ENCODE measurements at regions not wholly inside any gene's neighbourhood (a gene's known extent, or its start where the extent isn't known, plus 50 kb on each side); places are given as distances from the start of the nearest gene placed in this dataset.
"Not testable (repeated sequence)": the region's sequence is repeated elsewhere in the genome, so short reads cannot be mapped to it uniquely, and the experiment has no call there.

DNA sequence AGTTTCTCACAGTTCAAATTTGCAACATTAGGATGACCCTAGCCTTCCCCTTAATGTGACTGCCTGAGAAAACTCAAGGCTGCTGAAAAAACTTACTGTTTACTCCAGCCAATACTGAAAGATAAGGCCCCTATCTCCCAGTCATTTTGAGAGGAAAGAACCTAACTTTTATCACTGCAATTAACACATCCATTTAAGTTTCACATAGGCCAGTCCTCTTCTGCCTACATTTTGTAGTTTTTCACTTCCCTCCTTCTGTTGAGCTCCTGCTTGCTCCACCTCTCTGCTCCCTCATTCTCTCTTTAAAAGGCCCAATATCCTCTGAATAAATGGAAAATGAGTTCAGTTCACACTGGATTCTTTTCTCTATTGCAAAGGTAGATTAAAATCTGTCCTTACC, 1996.2 kb upstream of the FLRT2 start:
- DNase-seq: no peak

DNA sequence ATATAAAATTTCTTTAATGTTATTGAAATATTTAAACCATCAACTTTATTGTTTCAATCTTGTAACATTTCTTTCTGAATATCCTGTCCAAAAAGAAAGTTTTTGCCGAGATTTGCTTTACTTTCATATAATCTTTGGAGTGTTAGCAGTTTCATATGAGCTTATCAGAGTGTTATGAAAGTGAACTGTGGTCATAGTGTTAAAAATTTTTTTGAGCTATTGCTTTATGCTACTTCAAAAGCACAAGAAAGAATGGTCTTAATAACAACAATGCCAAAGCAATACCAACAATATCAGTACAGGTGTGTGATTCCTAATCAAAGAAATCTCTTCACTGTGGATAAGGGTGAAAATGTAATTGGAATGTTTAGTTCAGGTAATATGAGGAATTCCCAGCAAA, 1994.9 kb upstream of the FLRT2 start:
- no peak for DNase-seq

DNA sequence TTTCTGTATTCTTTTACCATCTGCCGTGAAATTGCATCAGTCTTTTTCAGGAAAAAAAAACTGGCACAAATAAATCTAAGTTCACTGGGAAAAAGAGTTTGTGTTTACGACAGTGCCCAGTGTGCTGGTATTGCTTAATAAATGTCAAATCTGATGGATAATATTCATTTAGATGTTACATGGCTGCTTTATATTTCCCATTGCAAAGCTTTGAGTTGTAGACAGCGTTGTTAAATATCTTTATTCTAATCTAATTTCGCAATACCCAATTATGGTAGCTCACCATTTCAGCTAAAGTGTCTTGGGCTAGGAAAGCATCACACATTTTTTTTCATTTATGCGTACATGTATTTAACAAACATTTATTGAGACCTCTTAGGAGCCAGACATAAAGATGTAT, 1994.5 kb upstream of the FLRT2 start:
- DNase-seq: no peak

DNA sequence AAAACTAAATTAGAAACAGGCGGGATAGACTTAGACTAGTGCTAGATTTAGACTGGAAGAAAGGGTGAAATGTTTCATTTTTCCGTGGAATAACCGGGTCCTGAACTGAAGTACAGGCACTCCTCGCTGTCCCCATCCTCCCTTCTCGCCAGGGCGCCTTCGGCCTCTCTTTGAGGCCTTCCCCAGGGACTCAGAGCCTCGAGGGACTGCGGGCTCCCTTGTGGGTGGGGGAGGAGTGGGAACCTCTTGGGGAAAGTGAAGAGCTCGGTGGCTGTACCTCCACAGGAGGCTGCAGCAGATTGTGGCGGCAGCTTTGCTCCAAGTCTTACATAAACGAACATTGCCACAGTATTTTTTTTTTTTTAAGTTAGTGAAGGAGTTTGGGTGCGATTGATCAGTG, 1988.8 kb upstream of the FLRT2 start:
- DNase-seq: no peak

DNA sequence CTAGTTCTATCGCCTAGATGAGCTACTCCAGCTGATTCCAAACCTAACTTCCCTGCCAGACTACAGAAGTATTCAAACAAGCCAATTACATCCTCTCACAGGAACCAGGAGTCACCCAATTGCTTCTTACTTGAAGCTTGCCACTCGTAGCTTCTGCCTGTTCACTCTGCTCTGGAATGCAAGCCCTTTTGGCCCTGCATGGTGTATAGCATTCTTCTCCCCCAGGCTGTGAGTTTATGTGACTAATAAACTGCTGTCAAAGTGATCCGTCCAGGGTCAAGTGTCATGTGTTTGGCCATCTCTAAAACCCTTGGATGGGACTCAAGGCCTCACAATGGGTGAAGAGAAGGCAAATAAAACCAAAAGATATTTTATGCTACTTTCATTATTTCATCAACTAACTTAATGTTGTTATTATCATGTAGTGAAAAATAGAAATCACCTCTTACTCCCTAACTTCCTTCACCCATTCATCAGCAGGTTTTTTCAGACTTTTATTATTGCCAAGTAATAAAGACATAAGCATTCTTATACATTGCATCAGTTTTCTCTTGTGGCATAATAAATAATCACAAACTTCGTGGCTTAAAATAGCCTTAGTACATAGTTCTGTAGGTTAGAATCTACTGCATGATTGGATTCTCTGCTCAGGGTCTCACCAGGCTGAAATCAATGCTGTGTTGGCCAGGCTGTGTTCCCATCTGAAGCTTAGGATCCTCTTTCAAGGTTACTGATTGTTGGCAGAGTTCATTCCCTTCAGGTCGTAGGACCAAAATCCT, 1981.7 kb upstream of the FLRT2 start:
- DNase-seq: peak; percentile 12

DNA sequence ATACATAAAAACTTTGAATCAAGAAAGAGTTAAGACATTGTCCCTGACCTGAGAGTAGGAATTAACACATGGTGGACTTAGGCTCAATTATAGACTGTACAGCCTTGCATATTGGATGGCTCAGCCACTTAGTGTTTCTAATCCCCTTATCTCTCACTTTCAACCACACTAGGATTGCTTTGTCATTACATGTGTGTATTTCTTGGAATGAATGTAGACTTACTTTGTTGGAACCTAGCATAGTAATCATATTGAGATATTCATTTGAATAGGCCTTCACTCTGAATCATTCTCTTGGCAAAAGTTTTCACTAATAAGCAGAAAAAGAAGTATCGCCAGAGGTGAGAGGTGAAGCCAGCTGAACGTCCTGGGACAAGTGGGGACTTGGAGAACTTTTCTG, 1973.9 kb upstream of the FLRT2 start:
- DNase-seq: no peak

DNA sequence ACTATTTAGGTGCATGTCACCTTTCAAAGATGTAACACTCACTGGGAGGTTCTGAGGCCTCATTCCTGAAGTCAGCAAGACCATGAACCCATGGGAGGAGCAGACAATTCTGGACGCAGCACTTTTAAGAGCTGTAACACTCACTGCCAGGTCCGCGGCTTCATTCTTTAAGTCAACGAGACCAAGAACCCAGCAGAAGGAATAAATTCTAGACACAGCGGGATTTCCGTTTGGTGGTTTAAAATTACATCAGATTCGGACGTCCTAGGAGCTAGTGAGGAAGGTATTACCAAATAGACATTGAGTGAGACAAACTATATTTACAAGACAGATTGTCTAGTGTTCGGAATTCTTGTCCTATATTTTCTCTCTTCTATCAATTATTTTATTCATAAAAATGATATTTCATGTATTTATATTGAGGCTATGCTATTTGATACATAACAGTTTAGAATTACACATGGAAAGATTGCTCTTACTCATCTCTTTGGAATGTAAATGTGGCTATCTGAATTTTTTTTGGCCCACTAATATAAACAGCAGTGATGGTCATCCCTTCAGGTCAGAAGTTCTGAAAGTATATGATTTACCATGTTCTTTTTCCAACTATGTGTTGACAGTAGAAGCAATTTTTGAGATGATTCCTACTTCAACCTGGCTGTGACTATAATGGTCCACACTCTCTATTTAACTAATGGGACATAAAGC, 1973.0 kb upstream of the FLRT2 start:
- peak; percentile 57 for DNase-seq

DNA sequence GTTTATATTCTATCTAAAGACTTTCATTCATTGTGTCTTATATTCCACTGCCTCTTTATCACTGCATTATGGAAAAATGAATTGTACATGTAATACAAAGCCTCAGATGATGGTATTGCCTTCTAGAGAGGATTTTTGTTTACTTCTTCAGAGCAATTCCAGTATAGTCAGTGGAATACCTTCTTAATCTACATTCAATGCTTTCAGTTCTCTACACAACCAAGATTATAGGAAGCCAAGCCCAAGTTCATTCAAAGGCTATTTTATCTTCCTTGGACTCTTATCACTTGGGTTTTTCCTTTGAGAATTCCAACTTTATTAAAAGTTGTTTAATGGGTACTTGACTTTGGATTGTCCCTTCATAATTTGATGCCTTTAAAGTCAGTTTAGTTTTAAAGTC, 1971.0 kb upstream of the FLRT2 start:
- no peak for DNase-seq

DNA sequence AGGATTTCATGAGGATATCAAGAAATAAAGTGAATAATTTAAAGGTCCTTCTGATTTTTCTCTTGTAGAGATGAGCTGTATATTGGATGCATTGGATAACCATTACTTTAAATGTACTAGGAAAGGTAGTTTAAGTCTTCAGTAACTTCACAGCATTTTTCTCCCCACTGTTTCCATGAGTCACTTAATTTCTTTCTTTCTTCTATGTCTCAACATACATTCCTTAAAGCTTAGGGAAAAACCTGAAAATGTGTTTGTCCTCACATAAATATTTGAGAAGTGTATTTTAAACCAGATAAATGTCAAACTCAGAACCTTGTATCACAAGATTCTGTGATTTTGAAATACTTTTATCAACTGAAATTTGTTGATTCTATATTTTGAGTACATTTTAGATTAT, 1970.2 kb upstream of the FLRT2 start:
- DNase-seq: no peak

DNA sequence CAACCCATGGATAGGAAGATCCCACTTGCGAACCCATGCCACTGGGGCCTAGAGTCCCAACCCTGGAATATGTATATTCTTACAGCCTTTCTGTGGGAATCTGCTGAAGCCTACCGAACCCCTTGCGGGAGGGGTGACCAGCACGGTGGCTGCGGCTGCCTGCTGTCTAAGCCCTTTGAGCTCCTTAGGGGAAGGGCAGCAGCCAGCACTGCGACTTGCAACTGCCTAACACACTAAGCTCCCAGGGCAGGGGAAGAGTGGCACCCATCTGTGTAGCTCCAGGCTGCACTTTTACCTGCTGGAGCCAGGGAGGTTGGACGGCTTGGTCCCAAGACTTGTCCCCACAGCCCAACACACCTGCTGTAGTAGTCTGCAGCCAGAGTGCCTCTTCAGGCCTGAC, 1968.7 kb upstream of the FLRT2 start:
- no peak for DNase-seq

DNA sequence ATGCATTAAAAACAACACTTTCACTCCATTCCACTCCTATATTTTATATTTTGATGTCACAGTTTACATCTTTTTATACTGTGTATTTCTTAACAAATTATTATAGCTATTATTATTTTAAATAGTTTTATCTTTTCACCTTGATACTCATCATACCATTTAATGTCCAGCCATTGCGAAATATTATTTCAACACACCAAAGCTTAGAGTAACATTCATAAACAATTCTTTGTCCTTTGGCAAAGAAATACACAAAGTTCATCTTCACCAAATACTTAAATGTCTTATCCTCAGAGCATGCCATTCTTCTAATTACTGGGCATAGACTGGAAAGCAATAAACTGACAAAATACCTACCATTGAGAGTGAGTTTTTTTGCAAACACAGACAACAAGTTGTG, 1963.4 kb upstream of the FLRT2 start:
- DNase-seq: no peak

DNA sequence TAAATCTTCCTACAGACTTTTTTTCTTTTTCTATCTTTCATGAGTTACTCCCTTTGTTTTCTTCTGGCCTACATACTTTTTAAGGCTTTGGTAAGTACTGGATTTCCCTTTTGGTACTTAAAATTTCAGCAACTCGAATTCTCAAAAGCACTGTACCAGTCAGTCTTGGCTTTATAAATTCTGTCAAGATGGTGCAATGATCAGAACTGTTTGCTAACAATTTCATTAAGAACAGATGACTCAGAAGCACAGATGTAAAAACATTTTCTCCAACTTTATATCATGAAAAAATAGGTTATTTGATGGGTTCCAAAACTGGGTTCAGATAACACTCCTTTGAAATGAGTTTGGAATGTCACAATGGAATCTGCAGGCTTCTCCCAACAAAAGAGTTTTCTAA, 1961.8 kb upstream of the FLRT2 start:
- no peak for DNase-seq

DNA sequence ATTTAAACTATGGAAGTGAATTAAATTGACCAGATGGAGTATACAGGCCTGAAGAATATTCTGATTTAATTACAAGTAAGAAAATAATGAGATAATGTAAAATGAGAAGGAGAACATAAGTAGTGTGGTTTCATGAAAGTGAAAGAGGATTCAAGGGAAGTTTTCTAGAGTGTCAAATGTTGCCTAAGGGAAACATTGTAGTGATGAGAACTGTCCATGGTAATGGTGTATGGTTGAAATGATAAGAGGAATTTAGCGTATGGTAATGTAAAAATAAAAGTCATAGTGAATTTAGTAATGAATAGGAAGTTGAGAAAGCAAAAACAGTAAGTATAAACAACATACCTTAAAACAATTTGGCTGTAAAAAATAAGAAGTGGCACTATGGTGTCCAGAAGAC, 1954.6 kb upstream of the FLRT2 start:
- no peak for DNase-seq

DNA sequence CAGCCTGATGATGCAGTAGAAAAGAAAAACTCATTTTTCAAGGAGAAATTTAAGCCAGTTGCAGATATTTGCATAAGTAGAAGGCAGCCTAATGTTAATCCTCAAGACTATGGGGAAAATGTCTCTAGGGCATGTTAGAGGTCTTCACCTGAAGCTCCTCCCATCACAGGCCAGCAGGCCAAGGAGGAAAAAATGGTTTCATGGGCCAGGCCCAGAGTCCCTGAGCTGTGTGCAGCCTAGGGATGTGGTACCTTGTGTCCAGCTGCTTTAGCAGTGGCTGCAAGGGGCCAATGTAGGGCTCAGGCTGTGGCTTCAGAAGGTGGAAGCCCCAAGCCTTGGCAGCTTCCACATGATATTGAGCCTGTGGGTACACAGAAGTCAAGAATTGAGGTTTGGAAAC, 1946.7 kb upstream of the FLRT2 start:
- no peak for DNase-seq

DNA sequence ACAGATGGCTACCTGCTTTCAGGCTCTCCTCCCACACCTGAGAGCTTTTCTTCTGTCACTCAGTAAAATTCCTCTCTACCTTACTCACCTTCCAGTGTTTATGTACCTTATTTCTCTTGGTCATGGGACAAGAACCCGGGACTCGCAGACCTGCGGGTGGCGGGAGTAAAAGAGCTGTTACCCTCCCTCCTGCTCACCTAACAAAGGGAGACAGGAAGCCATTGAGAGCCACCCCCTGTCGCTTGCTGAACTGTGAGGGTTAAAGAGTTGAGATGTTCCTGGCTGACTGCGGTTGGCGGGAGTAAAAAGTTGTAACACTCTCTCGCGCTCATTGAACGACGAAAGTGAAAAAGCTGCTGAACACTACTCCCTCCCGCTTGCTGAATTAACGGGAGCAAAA, 1935.1 kb upstream of the FLRT2 start:
- no peak for DNase-seq

DNA sequence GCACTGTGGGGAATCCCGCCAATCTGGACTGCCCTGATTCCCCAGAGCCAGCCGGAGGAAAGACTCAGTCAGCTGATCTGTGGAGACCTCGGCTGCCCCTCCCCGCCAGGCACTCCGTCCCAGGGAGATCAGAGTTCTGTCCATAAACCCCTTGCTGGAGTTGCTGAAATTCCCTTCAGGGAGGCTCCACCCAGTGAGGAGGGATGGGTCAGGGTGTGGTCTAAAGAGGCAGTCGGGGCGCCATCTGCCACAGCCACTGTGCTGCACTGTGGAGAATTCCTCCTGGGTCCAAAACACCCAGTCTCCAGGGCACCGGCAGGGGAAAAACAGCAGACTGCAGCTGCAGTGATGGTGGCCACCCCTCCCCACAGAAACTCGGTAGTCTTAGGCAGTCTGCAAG, 1922.3 kb upstream of the FLRT2 start:
- no peak for DNase-seq

DNA sequence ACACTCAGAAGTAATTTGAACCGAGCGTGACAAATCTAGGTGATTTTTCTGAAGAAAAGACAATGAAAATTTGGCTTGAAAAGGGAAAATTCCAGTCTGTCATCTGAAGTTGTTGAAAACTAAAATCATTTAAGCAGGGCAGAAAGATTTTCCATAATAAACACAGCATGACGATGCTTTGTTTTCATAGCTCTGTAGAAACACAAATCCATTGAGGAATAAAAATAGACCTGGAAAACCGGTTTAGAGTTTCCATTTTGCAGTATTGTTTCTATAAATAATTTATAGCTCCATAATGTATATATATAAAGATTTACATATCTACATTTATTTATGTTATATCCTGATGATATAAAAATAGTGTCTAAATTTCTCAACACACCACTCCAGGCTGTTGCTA, 1918.5 kb upstream of the FLRT2 start:
- no peak for DNase-seq

DNA sequence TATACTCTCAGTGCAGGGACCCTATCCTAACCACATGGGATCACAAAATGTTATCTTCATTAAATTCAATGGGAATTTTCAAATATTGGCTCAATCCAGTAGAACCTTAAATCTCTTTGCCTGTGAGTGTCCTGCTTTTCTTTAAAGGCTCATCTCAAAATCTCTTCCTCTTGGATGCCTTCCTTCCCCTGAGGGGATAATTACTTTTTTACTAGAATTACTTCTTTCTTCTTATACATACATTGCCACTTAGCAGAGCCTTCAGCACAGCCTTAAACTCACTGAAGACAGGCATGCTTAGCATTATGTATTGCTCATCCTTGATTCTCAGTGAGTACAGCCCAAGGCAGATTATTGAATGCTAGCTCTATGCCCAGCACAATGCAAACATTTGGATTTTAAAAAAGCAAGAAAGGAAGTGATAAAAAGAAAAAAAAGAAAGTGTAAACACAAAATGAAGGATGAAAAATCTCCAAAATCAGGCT, 1918.0 kb upstream of the FLRT2 start:
- no peak for DNase-seq

DNA sequence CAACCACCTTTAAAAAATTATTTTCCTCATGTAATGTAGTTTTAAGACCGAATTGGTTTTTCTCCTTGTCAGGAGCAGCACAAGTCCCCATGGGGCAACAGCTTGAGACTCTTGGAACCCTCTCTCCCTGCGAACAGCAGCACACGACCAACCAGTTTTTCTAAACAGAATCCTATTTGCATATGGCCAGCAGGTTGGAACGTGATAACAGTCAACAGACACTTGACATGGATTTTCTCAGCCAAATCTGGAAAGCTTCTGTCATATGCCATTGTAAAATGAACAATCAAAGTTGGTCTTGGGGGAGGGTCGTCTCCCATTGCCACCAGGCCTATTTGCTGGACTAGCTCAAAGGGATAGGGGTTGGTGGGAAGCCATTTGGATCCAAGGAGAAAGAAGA, 1915.0 kb upstream of the FLRT2 start:
- DNase-seq: no peak

DNA sequence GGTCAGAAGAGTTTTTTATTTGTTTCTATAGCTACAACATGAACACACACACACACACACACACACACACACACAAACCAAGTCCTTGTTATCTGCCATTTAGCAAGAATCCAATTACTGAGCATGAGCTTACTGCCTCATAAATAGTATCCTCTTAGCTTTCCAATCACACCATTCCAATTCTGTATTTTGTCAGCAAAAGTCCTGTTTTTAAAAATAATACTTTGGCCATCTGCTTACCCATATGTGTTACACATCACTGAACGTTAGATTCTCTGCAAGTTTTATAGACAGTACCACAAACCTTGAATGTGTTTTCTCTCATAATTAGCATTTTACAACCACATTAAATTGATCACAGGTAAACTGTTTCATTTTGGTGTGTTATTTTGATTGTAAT, 1905.4 kb upstream of the FLRT2 start:
- DNase-seq: no peak

DNA sequence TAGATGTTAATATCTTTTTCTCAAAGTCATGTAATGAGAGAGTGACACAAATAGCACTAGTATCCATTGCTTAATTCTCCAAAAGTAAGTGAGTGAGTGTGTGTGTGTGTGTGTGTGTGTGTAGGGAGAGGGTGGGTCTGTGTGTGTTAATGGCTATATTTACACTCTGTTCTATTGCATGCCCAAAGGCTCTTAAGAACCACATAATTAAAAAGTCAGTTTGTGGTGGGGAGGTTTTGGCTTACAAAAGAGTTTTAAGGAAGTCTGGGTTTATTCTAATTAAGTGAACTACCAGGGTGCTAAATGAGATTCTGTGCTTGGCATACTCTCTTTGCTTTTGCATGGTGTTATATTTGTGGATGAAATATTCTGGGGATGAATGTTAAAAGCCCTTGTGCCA, 1897.6 kb upstream of the FLRT2 start:
- no peak for DNase-seq

DNA sequence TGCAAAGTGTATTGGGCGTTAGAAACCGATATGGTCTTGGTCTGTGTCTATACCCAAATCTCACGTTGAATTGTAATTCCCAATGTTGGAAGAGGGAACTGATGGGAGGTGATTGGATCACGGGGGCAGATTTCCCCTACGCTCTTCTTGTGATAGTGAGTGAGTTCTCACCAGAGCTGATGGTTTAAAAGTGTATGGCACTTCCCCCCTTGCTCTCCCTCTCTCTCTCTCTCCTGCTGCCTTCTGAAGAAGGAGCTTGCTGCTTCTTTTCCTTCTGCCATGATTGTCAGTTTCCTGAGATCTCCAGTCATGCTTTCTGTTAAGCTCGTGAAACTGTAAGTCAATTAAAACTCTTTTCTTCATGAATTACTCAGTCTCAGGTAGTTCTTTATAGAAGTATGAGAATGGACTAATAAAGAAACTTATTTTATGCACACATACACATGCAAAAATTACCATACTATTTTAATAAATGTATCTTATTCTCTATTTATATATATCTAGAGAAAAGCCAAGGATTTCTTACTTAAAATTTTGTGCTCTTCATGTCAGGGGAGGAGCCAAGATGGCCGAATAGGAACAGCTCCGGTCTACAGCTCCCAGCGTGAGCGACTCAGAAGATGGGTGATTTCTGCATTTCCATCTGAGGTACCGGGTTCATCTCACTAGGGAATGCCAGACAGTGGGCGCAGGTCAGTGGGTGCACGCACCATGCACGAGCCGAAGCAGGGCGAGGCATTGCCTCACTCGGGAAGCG, 1891.0 kb upstream of the FLRT2 start:
- DNase-seq: no peak

DNA sequence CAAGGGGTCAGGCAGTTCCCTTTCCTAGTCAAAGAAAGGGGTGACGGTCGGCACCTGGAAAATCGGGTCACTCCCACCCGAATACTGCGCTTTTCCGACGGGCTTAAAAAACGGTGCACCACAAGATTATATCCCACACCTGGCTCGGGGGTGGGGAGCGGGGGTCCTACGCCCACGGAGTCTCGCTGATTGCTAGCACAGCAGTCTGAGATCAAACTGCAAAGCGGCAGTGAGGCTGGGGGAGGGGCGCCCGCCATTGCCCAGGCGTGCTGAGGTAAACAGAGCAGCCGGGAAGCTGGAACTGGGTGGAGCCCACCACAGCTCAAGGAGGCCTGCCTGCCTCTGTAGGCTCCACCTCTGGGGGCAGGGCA, 1890.5 kb upstream of the FLRT2 start:
- DNase-seq: not testable (repeated sequence)

DNA sequence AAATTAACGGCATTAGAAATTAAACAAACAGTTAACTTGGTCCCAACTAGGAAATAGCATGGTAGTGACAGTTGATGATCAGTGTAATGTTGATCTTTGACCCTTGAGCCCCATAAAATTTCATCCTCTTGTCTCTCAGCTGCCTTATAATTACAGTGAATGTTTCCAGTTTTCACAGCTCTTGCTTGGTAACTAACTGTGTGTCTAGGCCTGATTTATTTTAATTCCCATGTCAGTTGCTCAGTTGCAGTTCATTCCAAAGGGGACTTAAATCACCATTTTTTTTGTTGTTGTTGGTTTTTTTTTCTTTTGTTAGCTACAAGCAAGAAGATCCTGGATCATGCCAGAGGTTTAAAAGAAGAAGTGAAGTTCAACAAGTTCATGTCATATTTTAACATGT, 1883.7 kb upstream of the FLRT2 start:
- DNase-seq: no peak

Data from kidney glomerular epithelial cell (primary cell).